ENCODE measurements at regions not wholly inside any gene's neighbourhood (a gene's known extent, or its start where the extent isn't known, plus 50 kb on each side); places are given as distances from the start of the nearest gene placed in this dataset.
"Not testable (repeated sequence)": the region's sequence is repeated elsewhere in the genome, so short reads cannot be mapped to it uniquely, and the experiment has no call there.

DNA sequence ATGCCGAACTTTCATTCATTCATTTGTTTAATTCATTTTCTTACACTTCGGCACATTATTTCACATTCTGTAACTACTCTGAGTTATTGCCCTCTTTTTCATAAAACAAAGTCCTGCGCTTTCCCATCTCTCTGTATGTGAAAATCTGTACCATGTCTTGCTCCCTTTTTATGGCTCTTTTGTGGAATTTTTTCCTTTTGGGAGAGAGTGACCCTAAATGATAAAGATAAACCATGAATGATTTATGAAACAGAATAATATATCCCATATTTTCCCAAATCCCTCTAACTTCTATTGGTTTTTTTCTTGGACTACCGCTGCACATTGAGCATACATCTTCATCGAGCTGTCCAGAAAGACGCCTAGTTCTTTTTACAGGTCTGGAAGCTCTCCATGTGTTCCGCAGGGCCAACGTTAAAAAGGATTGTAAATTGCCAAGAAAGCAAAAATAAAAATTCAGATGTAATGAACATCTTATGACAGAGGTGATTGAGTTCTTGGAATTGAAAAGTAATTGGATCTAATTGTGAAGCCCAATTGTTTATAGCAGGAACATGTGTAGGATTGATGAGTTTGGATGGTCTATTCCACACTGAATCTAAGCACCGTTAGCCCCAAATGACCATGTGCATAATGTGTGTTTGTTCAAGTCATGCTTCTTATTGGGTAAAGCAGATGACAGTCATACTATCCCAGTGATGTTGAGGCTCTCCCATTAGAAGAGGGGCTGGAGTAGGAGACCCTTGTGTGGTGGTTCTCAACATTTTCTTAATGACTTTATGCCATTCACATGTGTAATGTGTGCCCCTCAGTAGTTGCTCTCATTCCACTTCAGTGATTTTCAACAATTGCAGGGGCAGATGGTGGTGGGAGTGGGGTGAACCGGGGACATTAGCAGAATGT, 378.9 kb downstream of the DLEU7 start:
- DNase-seq, result no peak

DNA sequence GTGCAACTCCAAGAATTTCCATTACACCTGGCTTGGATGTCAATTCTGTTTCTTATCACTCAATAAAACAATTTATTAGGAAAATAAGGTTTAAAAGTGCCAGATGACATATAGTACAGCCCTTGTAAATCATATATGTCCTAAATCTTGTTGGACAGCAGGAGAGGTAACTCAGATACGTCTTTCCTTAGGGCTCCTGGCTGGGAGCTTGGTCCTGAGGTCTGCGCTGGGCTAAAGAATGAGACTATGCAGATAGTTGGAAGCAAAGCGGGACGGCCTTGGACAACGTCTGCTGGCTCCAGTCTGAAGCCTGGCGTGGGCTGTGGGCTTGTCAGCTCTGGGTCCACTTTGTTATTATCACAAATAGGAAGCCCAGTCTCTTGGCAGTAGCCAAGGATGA, 377.0 kb downstream of the DLEU7 start:
- no peak for DNase-seq

DNA sequence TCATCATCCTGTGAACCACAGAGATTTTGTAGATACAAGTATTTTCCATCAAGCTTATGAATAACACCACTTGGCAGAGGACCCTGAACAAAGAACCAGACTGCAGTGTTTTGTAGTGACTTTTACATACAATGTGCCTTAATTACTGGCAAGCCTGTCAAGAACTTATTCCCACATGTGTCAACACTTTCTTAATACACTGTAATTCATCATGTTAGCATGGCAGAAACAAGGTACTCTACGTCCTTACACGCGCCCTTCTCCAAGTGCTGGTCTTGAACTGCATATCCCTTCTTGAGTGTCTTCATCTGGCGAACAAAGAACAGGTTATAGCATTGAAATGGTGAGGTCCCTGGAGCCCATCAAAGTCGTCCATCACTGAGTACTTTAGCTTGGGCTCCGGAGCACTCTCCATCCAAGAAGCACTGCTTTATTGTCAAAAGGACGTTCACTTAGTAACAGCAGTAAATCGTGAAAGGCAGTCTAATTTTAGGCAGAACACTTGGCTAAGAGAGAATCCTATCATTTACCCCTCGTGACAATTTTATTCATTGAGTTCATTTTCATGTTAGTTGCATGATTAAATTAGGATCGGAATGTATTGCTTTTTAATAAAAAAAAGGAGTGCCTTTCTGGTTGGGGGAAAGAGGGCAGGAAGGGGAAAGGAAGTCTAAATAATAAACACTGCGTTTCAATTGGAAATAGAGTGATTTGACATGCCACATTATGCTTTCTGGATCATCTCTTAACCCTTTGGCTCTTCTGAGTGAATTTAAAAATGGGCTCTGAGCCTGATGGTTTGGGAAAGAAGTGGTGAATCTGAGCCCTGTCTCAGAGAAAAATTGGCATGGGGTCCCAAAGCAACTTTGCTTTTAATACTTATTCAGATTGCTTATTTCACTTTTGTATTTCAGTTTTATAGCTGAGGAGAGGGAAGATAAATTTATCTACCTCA, 376.1 kb downstream of the DLEU7 start:
- DNase-seq, result no peak

- DNase-seq, result no peak
Observed at GRCh38 chr13:50468849-50469669, 374.4 kb downstream of the DLEU7 start.

DNA sequence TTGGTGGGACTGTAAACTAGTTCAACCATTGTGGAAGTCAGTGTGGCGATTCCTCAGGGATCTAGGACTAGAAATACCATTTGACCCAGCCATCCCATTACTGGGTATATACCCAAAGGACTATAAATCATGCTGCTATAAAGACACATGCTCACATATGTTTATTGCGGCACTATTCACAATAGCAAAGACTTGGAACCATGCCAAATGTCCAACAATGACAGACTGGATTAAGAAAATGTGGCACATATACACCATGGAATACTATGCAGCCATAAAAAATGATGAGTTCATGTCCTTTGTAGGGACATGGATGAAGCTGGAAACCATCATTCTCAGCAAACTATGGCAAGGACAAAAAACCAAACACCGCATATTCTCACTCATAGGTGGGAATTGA, 370.4 kb downstream of the DLEU7 start:
- not testable (repeated sequence) for DNase-seq

GRCh38 chr13:50474088-50474662, 369.3 kb downstream of the DLEU7 start:
- no peak for DNase-seq

DNA sequence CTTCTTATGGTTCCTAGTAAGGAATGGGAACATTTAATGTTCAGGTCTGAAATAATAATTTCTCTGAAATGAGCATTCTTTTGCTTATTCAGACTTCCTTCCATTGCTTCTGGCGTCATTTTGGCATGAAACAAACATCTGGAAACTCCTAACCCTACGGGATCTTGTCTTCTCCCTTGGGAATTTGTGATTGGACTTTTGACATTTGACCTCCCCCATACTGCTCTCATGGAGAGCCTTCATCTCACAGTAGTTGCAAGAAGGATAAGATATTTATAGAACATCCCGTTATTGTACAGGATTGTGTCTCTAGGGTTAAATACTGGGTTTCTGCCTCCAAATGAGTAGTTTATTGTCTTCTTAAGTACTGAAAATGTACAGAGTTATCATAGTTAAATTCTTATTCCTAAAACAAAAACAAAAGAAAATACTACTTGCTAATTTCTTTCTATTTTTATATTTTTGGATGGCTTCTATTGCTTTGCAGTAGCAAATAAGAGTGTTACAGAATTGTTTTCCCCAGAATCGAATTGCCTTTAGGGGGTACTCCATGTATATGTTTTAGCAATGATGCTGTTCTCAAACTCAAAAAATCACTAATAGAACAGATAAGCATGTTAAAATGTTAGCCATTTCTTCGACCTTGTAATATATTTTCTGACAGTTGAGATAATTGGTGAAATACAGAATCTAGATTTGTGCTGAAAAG, 366.8 kb downstream of the DLEU7 start:
- no peak for DNase-seq

GRCh38 chr13:50481936-50482335, 361.6 kb downstream of the DLEU7 start:
- no peak for DNase-seq

GRCh38 chr13:50483416-50483815, 360.1 kb downstream of the DLEU7 start:
- no peak for DNase-seq

DNA sequence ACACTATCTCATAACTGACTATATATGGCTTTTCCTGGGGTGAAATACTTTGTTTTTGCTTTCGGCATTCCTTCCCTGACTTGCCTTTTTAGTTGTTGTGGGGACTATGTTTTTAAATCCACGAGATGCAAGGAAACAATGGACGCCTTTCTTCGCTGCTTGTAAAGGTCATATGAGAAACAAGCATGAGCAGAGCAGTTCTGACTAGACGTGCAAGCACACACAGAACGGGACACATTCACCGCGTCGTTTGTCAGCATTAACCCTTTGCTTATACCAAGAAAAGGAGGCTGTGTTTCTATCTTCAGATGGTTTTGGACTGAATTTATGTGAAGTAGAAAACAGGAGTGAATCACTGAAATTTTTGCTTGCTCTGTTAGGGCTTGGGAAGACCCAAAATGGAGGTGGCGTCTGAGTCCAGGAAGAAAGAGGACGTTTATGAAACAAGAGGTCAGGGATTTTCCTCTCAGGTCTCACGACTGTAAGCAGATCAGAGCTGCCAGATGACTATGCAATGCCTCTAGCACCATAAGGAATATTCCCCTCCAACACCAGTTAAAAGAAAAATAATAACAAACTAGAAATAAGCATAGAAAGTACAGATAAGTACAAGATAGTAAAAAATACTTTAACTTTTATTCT, 358.9 kb downstream of the DLEU7 start:
- DNase-seq, result no peak

- no peak for DNase-seq
Observed at GRCh38 chr13:50485979-50486935, 357.2 kb downstream of the DLEU7 start.

- no peak for DNase-seq
Observed at GRCh38 chr13:50493683-50494082, 349.8 kb downstream of the DLEU7 start.

- no peak for DNase-seq
Observed at GRCh38 chr13:50494138-50494537, 349.4 kb downstream of the DLEU7 start.

GRCh38 chr13:50503212-50503611, 340.3 kb downstream of the DLEU7 start:
- DNase-seq, result not testable (repeated sequence)

GRCh38 chr13:50509167-50509566, 334.3 kb downstream of the DLEU7 start:
- no peak for DNase-seq

- DNase-seq, result peak; percentile 66
Observed at GRCh38 chr13:50509771-50510441, 333.6 kb downstream of the DLEU7 start.

DNA sequence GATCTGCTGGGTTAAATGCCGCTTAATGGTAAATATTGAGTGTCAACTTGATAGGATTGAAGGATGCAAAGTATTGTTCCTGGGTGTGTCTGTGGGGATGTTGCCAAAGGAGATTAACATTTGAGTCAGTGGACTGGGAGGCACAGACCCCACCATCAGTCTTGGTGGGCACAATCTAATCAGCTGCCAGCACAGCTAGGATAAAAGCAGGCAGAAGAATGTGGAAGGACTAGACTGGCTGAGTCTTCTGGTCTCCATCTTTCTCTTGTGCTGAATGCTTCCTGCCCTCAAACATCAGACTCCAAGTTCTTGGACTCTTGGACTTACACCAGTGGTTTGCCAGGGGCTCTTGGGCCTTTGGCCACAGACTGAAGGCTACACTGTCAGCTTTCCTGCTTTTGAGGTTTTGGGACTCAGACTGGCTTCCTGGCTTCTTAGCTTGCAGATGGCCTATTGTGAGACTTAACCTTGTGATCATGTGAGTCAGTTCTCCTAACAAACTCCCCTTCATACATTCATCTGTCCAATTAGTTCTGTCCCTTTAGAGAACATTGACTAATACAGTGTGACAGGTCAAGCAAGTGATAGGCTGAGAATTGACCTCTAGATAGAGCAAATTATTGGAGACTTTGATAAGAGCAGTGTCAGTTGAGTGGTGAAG, 332.5 kb downstream of the DLEU7 start:
- not testable (repeated sequence) for DNase-seq

DNA sequence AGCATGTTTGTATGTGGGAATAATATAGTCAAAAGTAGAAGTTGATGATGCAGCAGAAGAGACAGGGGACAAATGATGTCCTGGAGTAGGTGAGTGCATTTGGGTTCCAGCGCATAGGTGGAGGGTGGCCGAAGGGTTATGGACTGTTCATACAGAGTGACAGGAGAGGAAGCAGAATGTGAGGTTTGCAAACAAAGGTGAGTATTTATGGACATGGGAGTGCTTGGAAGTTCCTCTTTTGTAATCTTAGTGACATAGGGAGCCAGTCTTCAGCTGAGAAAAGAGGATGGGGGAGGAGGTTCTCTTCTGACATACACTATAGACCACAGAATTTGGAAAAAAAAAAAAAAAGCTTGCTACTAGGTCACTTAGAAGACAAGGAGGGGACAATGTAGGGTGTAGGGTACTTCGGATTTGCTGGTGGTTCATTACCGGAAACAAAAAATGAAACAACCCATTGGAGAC, 331.6 kb downstream of the DLEU7 start:
- DNase-seq, result no peak

Measured in EL (cell line).